Neutrophil (primary cell): ENCODE measurements at regions not wholly inside any gene's neighbourhood (a gene's known extent, or its start where the extent isn't known, plus 50 kb on each side); places are given as distances from the start of the nearest gene placed in this dataset.

Experiments
- H3K27ac ChIP-seq: fragments of 200-600 bp; sonication (generic); 2 replicates; pipeline ENCODE4 v1.5.1; 2016; ENCODE audit warnings: mild to moderate bottlenecking, moderate library complexity
- H3K27me3 ChIP-seq: fragments of 200-600 bp; sonication (generic); 2 replicates; pipeline ENCODE4 v1.6.0; 2016; ENCODE audit warnings: mild to moderate bottlenecking
- H3K36me3 ChIP-seq: fragments of 200-600 bp; sonication (generic); 2 replicates; pipeline ENCODE4 v1.5.1; 2017
- H3K4me1 ChIP-seq, 2 experiments: fragments of 200-600 bp in 1 of 2; sonication (generic) in 1 of 2; 1 replicate in 1 of 2; 2 replicates in 1 of 2; pipeline versions ENCODE4 v1.5.1 to v1.6.1; 2013 to 2016; ENCODE audit warnings: low read depth in 1 of 2, low read length in 1 of 2, mild to moderate bottlenecking in 1 of 2, moderate library complexity in 1 of 2; ENCODE audit not compliant: control insufficient read depth in 1 of 2, insufficient read depth in 1 of 2
- H3K4me3 ChIP-seq, 2 experiments: fragments of 200-600 bp in 1 of 2; sonication (generic) in 1 of 2; 1 replicate in 1 of 2; 2 replicates in 1 of 2; pipeline ENCODE4 v1.5.1; 2013 to 2016; ENCODE audit warnings: low read depth in 1 of 2, low read length in 1 of 2, mild to moderate bottlenecking in 1 of 2, moderate library complexity in 1 of 2
- H3K9me3 ChIP-seq: fragments of 200-600 bp; sonication (generic); 2 replicates; pipeline ENCODE4 v1.5.1; 2016
- TF ChIP-seq, protein P1 (sequence below): fragments of 200-600 bp; sonication (generic); IDR thresholded peaks from 2 replicates; pipeline ENCODE4 v1.5.1; 2016; ENCODE audit warnings: antibody characterized with exemption

DNA sequence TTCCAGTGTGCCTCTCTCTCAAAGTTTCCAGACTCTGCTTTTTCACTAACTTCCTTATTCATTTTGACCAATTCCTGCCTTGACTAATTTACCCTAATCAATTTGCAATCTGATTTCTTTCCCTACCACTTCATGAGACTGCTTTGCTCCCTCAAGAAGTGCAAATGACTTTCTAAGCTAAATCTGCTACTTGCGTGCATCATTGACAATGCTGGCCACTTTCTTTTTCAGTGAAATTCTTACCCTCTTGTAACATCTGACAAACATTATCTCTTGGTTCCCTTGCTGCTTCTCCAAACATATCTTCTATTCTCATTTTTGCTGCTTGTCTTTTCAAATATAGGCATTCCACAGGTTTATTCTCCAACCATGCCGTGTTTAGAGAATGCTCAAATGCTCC lies 659.9 kb downstream of the USP25 start:
- no peaks in the 10 kb centered on the region for H3K27me3 ChIP-seq
- H3K36me3 ChIP-seq = no peaks in the 10 kb centered on the region
- no peak overlapping the region for H3K4me3 ChIP-seq
- no peaks in the 10 kb centered on the region for H3K9me3 ChIP-seq
- no peak overlapping the region for H3K27ac ChIP-seq
- no peaks in the 10 kb centered on the region for H3K4me1 ChIP-seq
- TF ChIP-seq, protein P1, sequence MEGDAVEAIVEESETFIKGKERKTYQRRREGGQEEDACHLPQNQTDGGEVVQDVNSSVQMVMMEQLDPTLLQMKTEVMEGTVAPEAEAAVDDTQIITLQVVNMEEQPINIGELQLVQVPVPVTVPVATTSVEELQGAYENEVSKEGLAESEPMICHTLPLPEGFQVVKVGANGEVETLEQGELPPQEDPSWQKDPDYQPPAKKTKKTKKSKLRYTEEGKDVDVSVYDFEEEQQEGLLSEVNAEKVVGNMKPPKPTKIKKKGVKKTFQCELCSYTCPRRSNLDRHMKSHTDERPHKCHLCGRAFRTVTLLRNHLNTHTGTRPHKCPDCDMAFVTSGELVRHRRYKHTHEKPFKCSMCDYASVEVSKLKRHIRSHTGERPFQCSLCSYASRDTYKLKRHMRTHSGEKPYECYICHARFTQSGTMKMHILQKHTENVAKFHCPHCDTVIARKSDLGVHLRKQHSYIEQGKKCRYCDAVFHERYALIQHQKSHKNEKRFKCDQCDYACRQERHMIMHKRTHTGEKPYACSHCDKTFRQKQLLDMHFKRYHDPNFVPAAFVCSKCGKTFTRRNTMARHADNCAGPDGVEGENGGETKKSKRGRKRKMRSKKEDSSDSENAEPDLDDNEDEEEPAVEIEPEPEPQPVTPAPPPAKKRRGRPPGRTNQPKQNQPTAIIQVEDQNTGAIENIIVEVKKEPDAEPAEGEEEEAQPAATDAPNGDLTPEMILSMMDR = no peak

GRCh38 chr21:16395285-16395684 lies 665.5 kb downstream of the USP25 start:
- Histone ChIP-seq H3K27me3 (no peaks in the 10 kb centered on the region), H3K36me3 (no peaks in the 10 kb centered on the region), H3K4me3 (no peak overlapping the region), H3K27ac (no peak overlapping the region), H3K4me1 (no peaks in the 10 kb centered on the region), H3K9me3 (no peaks in the 10 kb centered on the region)
- TF ChIP-seq, protein P1 = no peak

DNA sequence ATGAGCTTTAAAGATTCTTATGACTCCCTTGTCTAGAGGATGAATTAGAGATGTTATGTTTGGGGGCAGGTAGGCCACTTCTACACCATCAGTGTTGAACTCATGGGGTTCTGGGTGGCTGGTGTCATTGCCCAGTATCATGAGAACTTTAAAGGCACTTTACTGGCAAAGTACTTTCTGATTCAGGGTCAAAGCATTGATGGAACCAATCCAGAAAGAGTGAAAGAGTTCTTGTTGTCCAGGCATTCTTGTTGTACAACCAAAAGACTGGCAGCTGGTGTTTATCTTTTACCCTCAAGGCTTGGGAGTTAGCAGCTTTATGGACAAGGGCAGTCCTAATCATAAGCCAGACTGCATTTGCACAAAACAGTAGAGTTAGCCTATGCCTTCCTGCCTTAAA lies 673.0 kb downstream of the USP25 start:
- TF ChIP-seq, protein P1 = no peak
- Histone ChIP-seq H3K4me1 (no peaks in the 10 kb centered on the region), H3K27me3 (no peaks in the 10 kb centered on the region), H3K4me3 (no peak overlapping the region), H3K36me3 (no peaks in the 10 kb centered on the region), H3K27ac (no peak overlapping the region), H3K9me3 (no peaks in the 10 kb centered on the region)

- Histone ChIP-seq H3K27me3 (no peaks in the 10 kb centered on the region), H3K36me3 (no peaks in the 10 kb centered on the region), H3K4me1 (no peaks in the 10 kb centered on the region), H3K9me3 (no peaks in the 10 kb centered on the region), H3K27ac (no peak overlapping the region), H3K4me3 (no peak overlapping the region)
- TF ChIP-seq, protein P1 = no peak
Measured at GRCh38 chr21:16404776-16405175, 675.0 kb downstream of the USP25 start.

GRCh38 chr21:16406355-16406754 lies 676.6 kb downstream of the USP25 start:
- no peaks in the 10 kb centered on the region for H3K36me3 ChIP-seq
- H3K27ac ChIP-seq = no peak overlapping the region
- TF ChIP-seq, protein P1 = no peak
- no peaks in the 10 kb centered on the region for H3K9me3 ChIP-seq
- no peaks in the 10 kb centered on the region for H3K27me3 ChIP-seq
- H3K4me3 ChIP-seq = no peak overlapping the region
- H3K4me1 ChIP-seq = no peaks in the 10 kb centered on the region
